ENCODE measurements at regions not wholly inside any gene's neighbourhood (a gene's known extent, or its start where the extent isn't known, plus 50 kb on each side); places are given as distances from the start of the nearest gene placed in this dataset.
A peak's percentile ranks its signal among the peaks of the same experiment; 100 is the strongest.

GRCh38 chr3:31242026-31242960 lies 290.4 kb upstream of the STT3B start:
- no peak for DNase-seq (ENCODE audit: low read depth in 2 of 3, low spot score in 2 of 3)

DNA sequence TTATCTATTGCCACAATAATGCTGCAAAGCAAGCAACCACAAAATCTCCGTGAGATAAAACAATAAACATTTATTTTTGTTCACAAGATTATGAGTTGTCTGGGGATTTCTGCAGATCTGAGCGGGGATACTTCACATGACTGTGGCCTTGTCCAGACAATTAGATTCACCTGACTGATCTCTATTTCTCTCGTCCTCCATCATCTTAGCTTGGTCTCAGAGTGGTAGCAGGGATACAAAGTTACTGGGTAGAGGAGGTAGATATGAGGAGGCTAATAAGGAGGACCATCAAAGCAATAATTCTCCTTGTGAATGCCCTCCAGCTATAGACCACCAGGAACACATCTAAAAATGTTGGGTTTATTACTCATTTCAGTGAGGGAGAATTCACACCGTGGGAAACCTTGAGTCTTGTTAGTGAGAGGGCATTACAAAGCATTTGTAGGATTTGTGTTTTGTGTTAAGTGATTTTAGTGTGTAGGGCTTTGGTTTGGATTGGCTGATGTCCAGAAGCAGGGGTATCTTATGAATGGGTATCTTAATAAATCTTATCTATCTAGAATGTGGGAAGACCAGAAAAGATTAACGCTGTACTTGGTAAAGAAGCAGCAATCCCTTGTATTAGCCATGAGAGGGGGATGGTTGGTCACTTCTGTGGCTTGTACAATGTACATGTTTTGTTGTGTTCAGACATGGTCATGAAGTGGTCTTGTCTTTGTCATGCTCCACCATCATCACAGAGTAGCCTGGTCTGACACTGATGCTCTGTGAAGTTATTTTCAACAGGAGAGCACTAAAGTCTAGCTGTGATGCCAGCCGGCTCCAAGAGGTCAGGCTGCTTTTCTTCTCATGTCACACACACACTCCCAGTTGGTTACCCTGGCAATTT lies 287.6 kb upstream of the STT3B start:
- DNase-seq (ENCODE audit: low read depth in 2 of 3, low spot score in 2 of 3), result no peak

DNA sequence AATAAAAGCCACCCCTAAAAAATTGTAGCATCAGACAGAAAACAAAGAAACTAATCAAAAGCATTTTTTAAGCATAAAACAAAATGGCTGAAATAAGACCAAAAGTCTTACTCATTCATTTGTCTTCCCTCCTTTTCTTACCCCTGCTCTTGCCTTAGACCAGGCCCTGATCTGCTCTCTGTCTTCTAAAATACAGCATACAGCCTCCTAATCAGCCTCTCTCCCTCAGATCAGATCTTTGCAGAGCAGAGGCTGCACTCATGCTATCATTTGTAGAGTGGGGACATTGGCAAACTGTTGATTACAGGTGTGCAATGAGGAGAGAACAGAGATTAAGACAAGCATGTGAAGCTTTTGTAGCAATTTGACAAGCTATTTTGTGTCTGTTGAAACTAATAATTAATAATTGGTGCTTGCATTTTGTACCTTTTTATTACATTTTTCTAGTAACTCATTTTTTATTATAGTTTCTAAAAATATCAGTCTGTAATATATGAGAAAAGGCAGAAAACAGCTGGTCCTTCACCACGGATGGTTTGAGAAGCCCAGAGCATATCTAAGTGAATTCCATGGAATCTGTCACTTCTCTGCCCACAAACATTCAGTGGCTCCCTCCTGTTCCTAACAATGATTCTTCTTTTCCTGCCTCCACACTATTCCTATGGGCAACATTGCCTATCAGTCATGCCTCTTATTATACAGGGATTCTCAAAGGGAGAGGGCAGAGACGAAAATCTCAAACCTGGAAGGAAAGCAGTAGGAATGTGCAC lies 286.2 kb upstream of the STT3B start:
- DNase-seq (ENCODE audit: low read depth in 2 of 3, low spot score in 2 of 3), result no peak

GRCh38 chr3:31247063-31247447 lies 285.7 kb upstream of the STT3B start:
- DNase-seq (ENCODE audit: low read depth in 2 of 3, low spot score in 2 of 3), result no peak

DNA sequence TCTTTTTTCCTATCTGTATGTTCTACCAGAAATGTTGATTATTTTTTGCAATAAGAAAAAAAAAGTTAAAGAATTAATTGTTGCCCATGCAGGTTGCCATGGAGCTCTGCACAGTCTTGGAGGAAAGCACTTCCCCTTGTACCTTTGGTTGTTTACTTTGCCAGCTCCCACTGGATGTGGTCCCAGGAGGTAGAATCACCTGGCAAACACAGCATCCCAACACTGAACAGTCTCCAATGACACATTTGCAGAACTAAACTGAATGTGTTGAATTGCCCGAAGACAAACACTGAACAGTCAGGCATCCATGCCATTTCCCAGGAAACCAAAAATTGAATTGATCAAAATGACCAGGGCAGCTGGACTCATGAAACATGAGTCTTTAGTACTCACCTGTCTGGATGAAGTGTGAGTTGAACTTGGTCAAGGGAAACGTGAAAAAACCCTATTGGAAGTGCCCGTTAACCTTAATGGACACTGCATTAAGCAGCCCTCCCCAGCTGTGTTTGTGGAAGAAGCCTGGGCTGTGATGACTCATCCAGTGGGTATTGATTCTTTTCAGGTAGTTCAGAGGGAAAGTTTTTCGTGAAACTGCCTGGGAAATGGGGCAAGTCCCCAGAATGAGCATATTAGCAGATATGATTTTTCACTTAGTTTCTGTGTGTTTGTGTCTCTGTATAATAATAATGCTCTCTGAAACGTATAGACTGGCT lies 284.7 kb upstream of the STT3B start:
- no peak for DNase-seq (ENCODE audit: low read depth in 2 of 3, low spot score in 2 of 3)

DNA sequence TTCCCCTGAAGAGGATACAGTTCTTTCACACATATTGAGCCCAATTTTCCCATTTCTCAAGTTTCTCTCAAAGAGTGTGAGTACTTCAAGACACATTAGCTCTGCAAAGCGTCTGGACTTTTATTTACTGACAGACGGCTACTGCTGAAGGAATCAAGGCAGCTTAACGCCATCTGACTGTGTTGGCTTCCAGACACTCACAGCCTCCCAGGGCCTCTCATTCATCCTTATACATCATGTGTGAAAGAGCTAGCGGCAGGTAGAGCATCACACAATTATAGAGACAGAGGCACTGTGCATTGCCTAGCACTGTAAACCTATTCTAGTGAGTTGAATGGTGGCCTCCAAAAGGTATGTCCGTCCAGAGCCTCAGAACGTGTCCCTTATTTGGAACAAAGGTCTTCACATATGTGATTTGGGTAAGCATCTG lies 284.1 kb upstream of the STT3B start:
- DNase-seq (ENCODE audit: low read depth in 2 of 3, low spot score in 2 of 3), result no peak

GRCh38 chr3:31249545-31249944 lies 283.2 kb upstream of the STT3B start:
- DNase-seq (ENCODE audit: low read depth in 2 of 3, low spot score in 2 of 3), result no peak

DNA sequence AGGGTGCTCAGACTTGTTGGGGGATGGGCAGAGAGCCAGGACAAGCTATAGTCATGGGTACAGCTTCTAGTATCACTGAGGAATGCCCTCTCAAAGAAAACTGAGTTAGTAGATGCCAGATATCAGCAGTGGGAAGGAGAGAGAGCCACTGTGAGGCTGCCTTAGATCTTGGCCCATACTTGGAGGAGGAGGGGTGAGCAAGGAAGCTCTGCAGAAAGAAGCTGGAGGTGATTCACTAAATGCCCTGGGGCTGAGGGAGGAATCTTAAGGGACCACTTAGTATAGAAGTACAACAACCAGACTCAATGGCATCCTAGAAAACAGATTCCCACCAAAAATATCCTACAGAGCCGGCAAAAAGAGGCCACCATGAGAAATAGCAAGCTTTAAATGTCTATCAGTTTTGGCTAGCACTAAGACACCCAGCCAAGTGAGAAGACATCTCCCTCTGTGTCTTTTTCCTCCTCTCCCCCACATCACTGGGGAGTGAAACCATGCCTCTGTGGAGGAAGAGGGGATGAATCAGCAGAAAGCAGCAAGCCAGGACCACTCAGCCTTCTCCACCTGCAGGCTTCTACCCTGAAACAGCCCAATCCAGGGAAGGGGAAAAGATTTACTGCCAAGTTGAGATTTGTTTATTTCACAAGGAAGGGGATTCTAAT lies 282.5 kb upstream of the STT3B start:
- DNase-seq (ENCODE audit: low read depth in 2 of 3, low spot score in 2 of 3), result no peak

- no peak for DNase-seq (ENCODE audit: low read depth in 2 of 3, low spot score in 2 of 3)
Measured at GRCh38 chr3:31251083-31251482, 281.6 kb upstream of the STT3B start.

- no peak for DNase-seq (ENCODE audit: low read depth in 2 of 3, low spot score in 2 of 3)
Measured at GRCh38 chr3:31252216-31253185, 280.2 kb upstream of the STT3B start.

- DNase-seq (ENCODE audit: low read depth in 2 of 3, low spot score in 2 of 3), result no peak
Measured at GRCh38 chr3:31253782-31254181, 278.9 kb upstream of the STT3B start.

DNA sequence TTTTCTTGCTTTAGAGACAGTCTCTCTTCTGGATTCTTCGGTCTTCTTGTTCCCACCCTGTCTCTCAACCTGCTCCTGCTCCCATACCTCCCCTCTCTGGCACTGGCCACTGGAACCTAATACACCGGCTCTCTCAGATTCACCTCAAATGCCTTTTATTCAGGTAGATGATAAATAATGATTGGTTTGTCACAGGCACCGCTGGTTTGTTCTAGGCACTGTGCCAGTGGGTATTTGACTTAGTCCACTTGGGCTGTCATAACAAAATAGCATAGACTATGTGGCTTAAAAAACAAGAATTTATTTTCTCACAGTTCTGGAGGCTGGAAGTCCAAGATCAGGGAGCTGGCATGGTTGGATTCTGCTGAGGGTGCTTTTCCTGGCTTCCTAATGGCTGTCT lies 278.2 kb upstream of the STT3B start:
- no peak for DNase-seq (ENCODE audit: low read depth in 2 of 3, low spot score in 2 of 3)

GRCh38 chr3:31255007-31255581 lies 277.6 kb upstream of the STT3B start:
- no peak for DNase-seq (ENCODE audit: low read depth in 2 of 3, low spot score in 2 of 3)

DNA sequence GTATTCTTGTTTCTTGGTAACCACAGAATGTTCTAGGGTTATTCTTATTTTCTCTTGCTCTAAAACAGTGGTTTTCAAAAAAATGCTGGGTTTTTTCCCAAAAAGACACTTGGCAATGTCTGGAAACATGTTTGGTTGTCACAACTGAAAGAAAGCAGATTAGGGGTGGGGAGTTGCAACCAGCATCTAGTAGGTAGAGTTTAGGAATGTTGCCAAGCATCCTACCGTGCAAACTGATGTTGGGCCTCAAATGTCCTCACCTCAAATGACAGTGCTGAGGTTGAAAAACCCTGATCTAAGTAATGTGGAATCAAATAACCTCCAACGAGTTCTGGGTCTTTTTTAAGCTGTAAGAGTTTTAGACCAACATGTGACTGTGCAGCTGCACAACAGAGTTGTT lies 270.5 kb upstream of the STT3B start:
- DNase-seq (ENCODE audit: low read depth in 2 of 3, low spot score in 2 of 3), result no peak

- DNase-seq (ENCODE audit: low read depth in 2 of 3, low spot score in 2 of 3), result no peak
Measured at GRCh38 chr3:31263897-31264296, 268.8 kb upstream of the STT3B start.

- peak in 1 of 3 donors; percentile 66 for DNase-seq (ENCODE audit: low read depth in 2 of 3, low spot score in 2 of 3)
Measured at GRCh38 chr3:31265646-31266428, 266.9 kb upstream of the STT3B start.

DNA sequence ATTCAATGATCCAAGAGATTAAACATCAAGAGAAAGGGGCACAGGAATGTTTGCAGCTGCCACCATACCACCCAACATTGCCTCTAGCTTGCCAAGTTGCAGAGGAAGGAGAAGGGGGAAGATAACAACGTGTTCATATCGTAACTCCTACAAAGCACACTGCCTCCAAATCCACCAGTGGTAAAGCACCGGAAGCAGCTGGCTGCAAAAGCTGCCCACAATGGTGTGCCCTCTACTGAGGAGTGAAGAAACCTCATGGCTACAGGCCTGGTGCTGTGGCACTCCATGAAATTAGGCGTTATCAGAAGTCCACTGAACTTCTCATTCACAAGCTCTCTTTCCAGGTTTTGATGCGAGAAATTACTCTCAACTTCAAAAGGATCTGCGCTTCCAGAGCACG lies 263.9 kb upstream of the STT3B start:
- DNase-seq (ENCODE audit: low read depth in 2 of 3, low spot score in 2 of 3), result peak in 2 of 3 donors; percentile 82 to 97

All from hematopoietic multipotent progenitor cell (in vitro differentiated cells).